Stimulated activated naive B cell treated with anti-CD40 and anti-IgM and Interleukin-4, amounts not matched to agents 10 μg/mL and 1 μg/mL and 100 μg/mL, for 72 hours (primary cell): ENCODE measurements at regions not wholly inside any gene's neighbourhood (a gene's known extent, or its start where the extent isn't known, plus 50 kb on each side); places are given as distances from the start of the nearest gene placed in this dataset.
"Not testable (repeated sequence)": the region's sequence is repeated elsewhere in the genome, so short reads cannot be mapped to it uniquely, and the experiment has no call there.

Experiments
- ATAC-seq, 2 donors: fragments of 150-1000 bp; cut with Tn5 transposase; replicated peaks; 2 replicates each; pipeline ENCODE4 v1.10.0; 2021; ENCODE audit warnings: moderate library complexity in 1 of 2
- DNase-seq: peaks from one replicate; pipeline ENCODE4 v3.0.0; 2021
- H3K27ac Mint-ChIP-seq: one replicate; pipeline ENCODE4 v1.8.0; 2022; ENCODE audit warnings: mild to moderate bottlenecking, mixed read lengths
- H3K27me3 Mint-ChIP-seq, 2 donors: one replicate each; pipeline ENCODE4 v1.8.0; 2022; ENCODE audit warnings: mixed read lengths in 2 of 2
- H3K36me3 Mint-ChIP-seq, 2 donors: one replicate each; pipeline ENCODE4 v1.8.0; 2022; ENCODE audit warnings: mixed read lengths in 2 of 2, mild to moderate bottlenecking in 1 of 2
- H3K4me1 Mint-ChIP-seq, 2 donors: one replicate each; pipeline ENCODE4 v1.8.0; 2022; ENCODE audit warnings: mixed read lengths in 2 of 2, mild to moderate bottlenecking in 1 of 2
- H3K4me3 Mint-ChIP-seq, 2 donors: one replicate each; pipeline ENCODE4 v1.8.0; 2022; ENCODE audit warnings: mild to moderate bottlenecking in 2 of 2, mixed read lengths in 2 of 2, moderate library complexity in 1 of 2
- H3K9me3 Mint-ChIP-seq, 2 donors: one replicate each; pipeline ENCODE4 v1.8.0; 2022; ENCODE audit warnings: mixed read lengths in 2 of 2, mild to moderate bottlenecking in 1 of 2

- no peak overlapping the region for H3K4me3 Mint-ChIP-seq
- ATAC-seq (no peak), DNase-seq (no peak)
- no peaks in the 10 kb centered on the region for H3K36me3 Mint-ChIP-seq
- no peak overlapping the region for H3K27ac Mint-ChIP-seq
- H3K4me1 Mint-ChIP-seq, result no peaks in the 10 kb centered on the region
- H3K9me3 Mint-ChIP-seq, result no peaks in the 10 kb centered on the region
- peaks cover 0 to 5% of the 10 kb centered on the region in 2 donors for H3K27me3 Mint-ChIP-seq
Observed at GRCh38 chr13:78540058-78540457, 63.3 kb downstream of the POU4F1 start.

GRCh38 chr13:78526044-78526443 is 77.3 kb downstream of the POU4F1 start:
- not testable (repeated sequence) for H3K4me3 Mint-ChIP-seq, ATAC-seq, DNase-seq, H3K36me3 Mint-ChIP-seq, H3K27me3 Mint-ChIP-seq, H3K9me3 Mint-ChIP-seq, H3K4me1 Mint-ChIP-seq, H3K27ac Mint-ChIP-seq

- no peaks in the 10 kb centered on the region for H3K36me3 Mint-ChIP-seq
- no peak overlapping the region for H3K27ac Mint-ChIP-seq
- ATAC-seq (no peak), DNase-seq (no peak)
- H3K4me1 Mint-ChIP-seq, result no peaks in the 10 kb centered on the region
- no peak overlapping the region for H3K4me3 Mint-ChIP-seq
- H3K27me3 Mint-ChIP-seq, result peaks cover 0 to 8% of the 10 kb centered on the region in 2 donors
- peaks cover 4 to 5% of the 10 kb centered on the region in 2 donors for H3K9me3 Mint-ChIP-seq
Observed at GRCh38 chr13:78524936-78525335, 78.4 kb downstream of the POU4F1 start.

- DNase-seq (no peak), ATAC-seq (no peak)
- Mint-ChIP-seq H3K4me1 (no peaks in the 10 kb centered on the region), H3K36me3 (no peaks in the 10 kb centered on the region), H3K27ac (no peak overlapping the region), H3K27me3 (peaks cover 0 to 7% of the 10 kb centered on the region in 2 donors), H3K4me3 (no peak overlapping the region), H3K9me3 (peaks cover 3 to 11% of the 10 kb centered on the region in 2 donors)
Observed at GRCh38 chr13:78521091-78521490, 82.3 kb downstream of the POU4F1 start.

GRCh38 chr13:78520425-78520824 is 82.9 kb downstream of the POU4F1 start:
- Mint-ChIP-seq H3K9me3 (peaks cover 3 to 8% of the 10 kb centered on the region in 2 donors), H3K4me3 (no peak overlapping the region), H3K4me1 (no peaks in the 10 kb centered on the region), H3K27ac (no peak overlapping the region), H3K36me3 (no peaks in the 10 kb centered on the region), H3K27me3 (peaks cover 0 to 7% of the 10 kb centered on the region in 2 donors)
- DNase-seq (no peak), ATAC-seq (no peak)

- not testable (repeated sequence) for H3K27me3 Mint-ChIP-seq, H3K36me3 Mint-ChIP-seq, H3K4me3 Mint-ChIP-seq, H3K27ac Mint-ChIP-seq, ATAC-seq, H3K9me3 Mint-ChIP-seq, H3K4me1 Mint-ChIP-seq, DNase-seq
Observed at GRCh38 chr13:78518482-78518881, 84.9 kb downstream of the POU4F1 start.

GRCh38 chr13:78499802-78500201 is 103.5 kb downstream of the POU4F1 start:
- no peak for ATAC-seq
- no peaks in the 10 kb centered on the region for H3K4me1 Mint-ChIP-seq
- no peaks in the 10 kb centered on the region for H3K36me3 Mint-ChIP-seq
- H3K27me3 Mint-ChIP-seq, result no peaks in the 10 kb centered on the region
- H3K27ac Mint-ChIP-seq, result no peak overlapping the region
- H3K9me3 Mint-ChIP-seq, result peaks cover 0 to 1% of the 10 kb centered on the region in 2 donors
- DNase-seq, result no peak
- no peak overlapping the region for H3K4me3 Mint-ChIP-seq

GRCh38 chr13:78497702-78498355 is 105.5 kb downstream of the POU4F1 start:
- H3K9me3 Mint-ChIP-seq, result peaks cover 0 to 3% of the 10 kb centered on the region in 2 donors
- ATAC-seq, result no peak
- H3K4me3 Mint-ChIP-seq, result no peak overlapping the region
- H3K27me3 Mint-ChIP-seq, result no peaks in the 10 kb centered on the region
- H3K36me3 Mint-ChIP-seq, result no peaks in the 10 kb centered on the region
- H3K27ac Mint-ChIP-seq, result no peak overlapping the region
- no peak for DNase-seq
- no peaks in the 10 kb centered on the region for H3K4me1 Mint-ChIP-seq

- DNase-seq (no peak), ATAC-seq (no peak)
- no peak overlapping the region for H3K4me3 Mint-ChIP-seq
- H3K4me1 Mint-ChIP-seq, result no peaks in the 10 kb centered on the region
- peaks cover 9 to 14% of the 10 kb centered on the region in 2 donors for H3K9me3 Mint-ChIP-seq
- H3K27ac Mint-ChIP-seq, result no peak overlapping the region
- no peaks in the 10 kb centered on the region for H3K36me3 Mint-ChIP-seq
- H3K27me3 Mint-ChIP-seq, result no peaks in the 10 kb centered on the region
Observed at GRCh38 chr13:78491978-78492377, 111.4 kb downstream of the POU4F1 start.

GRCh38 chr13:78490225-78490624 is 113.1 kb downstream of the POU4F1 start:
- not testable (repeated sequence) for H3K27ac Mint-ChIP-seq, H3K4me1 Mint-ChIP-seq, DNase-seq, H3K27me3 Mint-ChIP-seq, ATAC-seq, H3K36me3 Mint-ChIP-seq, H3K4me3 Mint-ChIP-seq
- peaks cover 9 to 14% of the 10 kb centered on the region in 2 donors for H3K9me3 Mint-ChIP-seq

- no peak overlapping the region for H3K4me3 Mint-ChIP-seq
- DNase-seq, result no peak
- no peak overlapping the region for H3K27ac Mint-ChIP-seq
- no peaks in the 10 kb centered on the region for H3K4me1 Mint-ChIP-seq
- ATAC-seq, result no peak
- H3K27me3 Mint-ChIP-seq, result no peaks in the 10 kb centered on the region
- no peaks in the 10 kb centered on the region for H3K36me3 Mint-ChIP-seq
- peaks cover 13 to 14% of the 10 kb centered on the region in 2 donors for H3K9me3 Mint-ChIP-seq
Observed at GRCh38 chr13:78487707-78488106, 115.6 kb downstream of the POU4F1 start.

- H3K27me3 Mint-ChIP-seq, result no peaks in the 10 kb centered on the region
- no peaks in the 10 kb centered on the region for H3K4me1 Mint-ChIP-seq
- H3K27ac Mint-ChIP-seq, result no peak overlapping the region
- DNase-seq, result no peak
- H3K36me3 Mint-ChIP-seq, result no peaks in the 10 kb centered on the region
- peaks cover 4% of the 10 kb centered on the region in 2 donors for H3K9me3 Mint-ChIP-seq
- H3K4me3 Mint-ChIP-seq, result no peak overlapping the region
- ATAC-seq, result no peak
Observed at GRCh38 chr13:78485803-78486202, 117.5 kb downstream of the POU4F1 start.

- Mint-ChIP-seq H3K27me3 (no peaks in the 10 kb centered on the region), H3K27ac (no peak overlapping the region), H3K4me3 (no peak overlapping the region), H3K9me3 (no peaks in the 10 kb centered on the region), H3K4me1 (no peaks in the 10 kb centered on the region), H3K36me3 (no peaks in the 10 kb centered on the region)
- no peak for DNase-seq
- no peak for ATAC-seq
Observed at GRCh38 chr13:78478183-78478582, 125.2 kb downstream of the POU4F1 start.

GRCh38 chr13:78476910-78477309 is 126.4 kb downstream of the POU4F1 start:
- ATAC-seq, result no peak

GRCh38 chr13:78468621-78469020 is 134.7 kb downstream of the POU4F1 start:
- no peak for DNase-seq
- H3K4me1 Mint-ChIP-seq, result no peaks in the 10 kb centered on the region
- H3K4me3 Mint-ChIP-seq, result no peak overlapping the region
- no peak for ATAC-seq
- peaks cover 0 to 4% of the 10 kb centered on the region in 2 donors for H3K27me3 Mint-ChIP-seq
- no peak overlapping the region for H3K27ac Mint-ChIP-seq
- H3K9me3 Mint-ChIP-seq, result no peaks in the 10 kb centered on the region
- no peaks in the 10 kb centered on the region for H3K36me3 Mint-ChIP-seq

More at GRCh38 chr13:78476910-78477309, 126.4 kb downstream of the POU4F1 start:
- DNase-seq, result no peak
- Mint-ChIP-seq H3K36me3 (no peaks in the 10 kb centered on the region), H3K9me3 (no peaks in the 10 kb centered on the region), H3K27ac (no peak overlapping the region), H3K4me3 (no peak overlapping the region), H3K4me1 (no peaks in the 10 kb centered on the region), H3K27me3 (no peaks in the 10 kb centered on the region)
